PFSK-1 (cell line): ENCODE measurements at regions not wholly inside any gene's neighbourhood (a gene's known extent, or its start where the extent isn't known, plus 50 kb on each side); places are given as distances from the start of the nearest gene placed in this dataset.

Experiments
- POLR2AphosphoS5 ChIP-seq: IDR thresholded peaks from 2 replicates; pipeline ENCODE4 v1.6.1; 2012; ENCODE audit warnings: low read depth, mild to moderate bottlenecking, control low read depth, low read length, moderate library complexity
- SIN3A ChIP-seq: IDR thresholded peaks from 2 replicates; pipeline ENCODE4 v1.6.1; 2012; ENCODE audit warnings: mild to moderate bottlenecking, low read length, moderate library complexity, borderline replicate concordance; ENCODE audit not compliant: insufficient read depth
- TAF1 ChIP-seq: IDR thresholded peaks from 2 replicates; pipeline ENCODE4 v1.6.1; 2012; ENCODE audit warnings: low read length, control low read depth, borderline replicate concordance; ENCODE audit not compliant: insufficient read depth

- no peak for TF ChIP-seq POLR2AphosphoS5
- no peak for TF ChIP-seq TAF1
- no peak for TF ChIP-seq SIN3A
These were observed 249.7 kb downstream of the ETAA1 start for GRCh38 chr2:67646714-67647333.
